Ramos (cell line): ENCODE measurements at regions not wholly inside any gene's neighbourhood (a gene's known extent, or its start where the extent isn't known, plus 50 kb on each side); places are given as distances from the start of the nearest gene placed in this dataset.

ENCODE experiments used
- in situ Hi-C: fragments of 300-500 bp; cut with MboI; formaldehyde crosslinking; loops from one replicate; pipeline ENCODE4 v1.14.3; 2022; ENCODE audit warnings: low sequenced_read_pairs; ENCODE audit not compliant: unreplicated experiment

GRCh38 chr6:137651591-137652335 lies 157.6 kb upstream of the OLIG3 start:
- in situ Hi-C loops: no loop called here

DNA sequence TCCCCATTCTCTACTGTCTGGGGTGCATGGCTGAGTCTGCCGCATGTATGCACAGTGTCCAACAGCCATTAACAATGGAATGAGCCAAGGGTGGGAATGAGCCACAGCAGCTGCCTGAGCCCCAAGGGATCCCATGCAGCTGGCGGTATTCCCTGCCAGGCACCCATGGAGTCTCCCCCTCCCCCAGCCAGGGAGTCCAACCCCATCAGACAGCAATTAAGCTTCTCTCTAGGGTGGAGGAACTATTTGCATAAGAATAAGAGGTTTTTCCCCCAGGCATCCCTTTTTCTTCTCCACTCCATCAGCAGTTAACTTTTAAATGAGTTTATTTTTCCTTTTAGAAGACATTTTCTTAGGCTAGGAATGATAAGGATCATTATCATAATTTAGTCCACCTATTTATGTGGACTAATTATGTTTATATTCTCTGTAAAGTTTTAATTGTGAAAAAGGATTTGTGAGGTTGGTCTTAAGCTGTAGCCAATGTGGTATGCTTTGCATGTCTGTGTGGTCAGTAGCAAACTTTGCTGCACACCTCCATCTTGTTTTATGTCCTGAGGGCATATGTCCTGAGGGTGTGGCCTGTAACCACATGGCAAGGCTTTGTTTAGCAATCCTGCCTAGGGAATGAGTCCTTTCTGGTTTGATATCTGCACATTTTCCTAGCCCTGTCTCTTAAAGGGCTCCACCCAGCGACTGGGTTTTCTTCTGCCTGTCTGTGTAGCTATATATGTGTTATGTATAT lies 158.9 kb upstream of the OLIG3 start:
- in situ Hi-C loops: no loop called here

DNA sequence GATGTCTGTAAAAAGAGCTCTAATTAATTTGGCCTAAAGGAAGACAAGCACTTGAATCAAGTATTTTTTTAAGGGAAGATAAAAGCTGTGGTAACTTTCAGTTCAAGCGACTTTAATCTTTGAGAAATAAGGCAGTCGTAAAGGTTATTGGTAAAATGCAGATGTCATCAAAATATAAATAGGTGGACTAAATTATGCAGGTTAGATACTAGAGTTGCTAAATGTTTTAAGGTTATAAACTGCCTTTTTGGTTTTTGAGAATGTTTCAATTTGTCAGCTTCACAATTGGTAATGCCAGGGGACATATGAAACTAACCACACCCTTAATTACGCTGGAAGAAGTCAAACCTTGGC lies 159.5 kb upstream of the OLIG3 start:
- in situ Hi-C loops: no loop called here

GRCh38 chr6:137654365-137654981 lies 160.3 kb upstream of the OLIG3 start:
- in situ Hi-C loops: no loop called here

DNA sequence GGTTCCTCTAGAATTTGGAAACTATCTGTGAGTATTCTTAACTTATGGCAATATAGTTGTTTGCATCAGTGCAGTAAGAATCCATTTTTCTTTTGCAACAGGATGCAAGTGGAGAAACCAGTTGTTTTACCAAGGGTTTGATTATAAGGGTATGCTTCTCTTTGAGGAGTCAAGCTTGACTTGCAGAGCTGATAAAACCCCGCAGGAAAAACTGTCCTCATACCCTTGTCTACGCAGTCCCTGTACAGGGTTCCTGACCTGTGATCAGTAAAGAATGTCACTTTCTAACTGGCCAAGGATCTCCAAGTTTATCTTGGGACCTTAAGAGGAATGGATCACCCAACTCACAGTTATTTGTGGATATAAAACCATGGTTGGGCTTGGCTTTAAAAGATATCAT lies 161.1 kb upstream of the OLIG3 start:
- in situ Hi-C loops: no loop called here

GRCh38 chr6:137656735-137657134 lies 162.5 kb upstream of the OLIG3 start:
- in situ Hi-C loops: no loop called here

DNA sequence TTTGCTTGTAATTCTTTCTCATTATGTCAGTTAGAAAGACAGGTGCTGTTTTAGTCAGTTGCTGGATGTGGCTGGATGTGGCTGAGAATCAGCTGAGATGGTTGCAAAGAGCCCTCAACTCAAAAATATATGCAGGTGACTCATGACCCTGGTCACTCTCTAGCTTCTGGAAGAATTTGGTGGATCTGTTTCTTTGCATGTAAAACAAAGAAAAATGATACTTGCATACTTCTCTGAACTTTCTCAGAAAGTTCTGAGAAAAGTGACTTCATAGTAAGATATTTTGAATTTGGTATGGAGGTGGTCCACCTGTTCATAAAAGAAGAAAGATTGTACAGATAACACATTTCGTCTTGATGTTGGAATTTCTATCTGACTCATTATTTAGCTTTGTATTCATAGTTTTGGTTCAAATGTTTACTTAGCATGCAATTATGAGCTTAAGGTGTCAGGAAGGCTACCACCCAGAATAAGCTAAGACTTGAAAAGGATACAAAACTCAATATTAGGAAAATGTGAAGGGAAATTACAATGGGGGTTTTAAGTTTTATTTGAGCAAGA lies 163.2 kb upstream of the OLIG3 start:
- in situ Hi-C loops: no loop called here

- in situ Hi-C loops: no loop called here
These were observed 164.1 kb upstream of the OLIG3 start for GRCh38 chr6:137658287-137658686.

GRCh38 chr6:137659871-137660270 lies 165.7 kb upstream of the OLIG3 start:
- in situ Hi-C loops: no loop called here

DNA sequence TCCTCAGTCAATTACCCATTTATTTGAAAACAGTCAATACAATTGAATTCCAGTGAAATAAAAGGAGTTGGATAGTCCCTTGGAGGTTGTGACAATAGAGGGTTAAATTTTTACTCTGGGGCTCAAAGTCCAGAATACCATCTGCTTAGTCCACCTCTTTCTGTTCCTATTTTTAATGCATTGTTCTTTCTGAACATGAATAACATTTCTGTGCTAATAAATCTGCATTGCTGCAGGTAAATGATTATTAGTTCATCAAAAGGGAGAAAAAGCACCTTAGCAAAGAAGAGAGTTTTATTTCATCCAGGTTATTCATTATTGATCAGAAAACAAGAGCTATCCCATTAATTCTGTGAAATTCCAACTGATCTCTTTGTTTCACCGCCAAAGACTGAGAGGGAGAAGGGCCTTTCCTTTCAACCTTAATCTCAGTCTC lies 166.1 kb upstream of the OLIG3 start:
- in situ Hi-C loops: no loop called here

DNA sequence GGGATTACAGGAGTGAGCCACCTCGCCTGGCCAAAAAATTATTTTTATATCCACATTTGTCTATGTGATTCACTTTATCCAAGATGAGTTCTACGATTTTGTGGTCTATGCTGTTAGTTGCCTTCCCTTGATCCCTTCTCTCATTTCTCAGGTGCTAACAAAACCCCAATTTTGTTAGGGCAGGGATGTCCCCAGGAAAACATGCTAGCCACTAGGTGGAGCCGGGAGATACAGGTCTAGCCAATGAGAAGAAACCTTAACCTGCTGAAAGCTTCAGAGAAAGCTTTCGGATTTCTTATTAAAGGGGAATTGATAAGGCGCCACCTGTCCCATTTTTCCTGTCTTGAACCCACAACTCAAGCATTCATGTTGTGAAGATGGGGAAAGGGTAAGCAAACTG lies 167.4 kb upstream of the OLIG3 start:
- in situ Hi-C loops: no loop called here

DNA sequence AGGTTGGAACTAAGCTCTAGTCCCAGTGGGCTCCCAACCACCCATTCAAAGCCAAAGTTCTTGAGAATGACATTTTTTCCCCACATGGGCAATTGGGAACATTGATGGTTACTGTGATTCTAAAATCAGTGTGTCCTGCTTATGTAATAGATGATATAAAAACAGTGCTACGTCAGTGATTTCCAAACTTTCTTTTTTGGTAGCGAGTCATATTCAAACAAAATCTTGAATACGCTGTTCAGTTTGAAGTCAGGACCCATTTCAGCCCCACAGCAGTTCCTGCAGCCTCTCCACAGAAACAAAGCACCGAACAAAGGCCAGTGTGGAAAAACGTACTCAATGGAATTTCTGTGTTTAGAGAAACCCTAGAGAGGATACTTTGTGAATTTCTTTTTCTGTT lies 170.0 kb upstream of the OLIG3 start:
- in situ Hi-C loops: no loop called here

- in situ Hi-C loops: no loop called here
These were observed 171.2 kb upstream of the OLIG3 start for GRCh38 chr6:137665342-137665934.

DNA sequence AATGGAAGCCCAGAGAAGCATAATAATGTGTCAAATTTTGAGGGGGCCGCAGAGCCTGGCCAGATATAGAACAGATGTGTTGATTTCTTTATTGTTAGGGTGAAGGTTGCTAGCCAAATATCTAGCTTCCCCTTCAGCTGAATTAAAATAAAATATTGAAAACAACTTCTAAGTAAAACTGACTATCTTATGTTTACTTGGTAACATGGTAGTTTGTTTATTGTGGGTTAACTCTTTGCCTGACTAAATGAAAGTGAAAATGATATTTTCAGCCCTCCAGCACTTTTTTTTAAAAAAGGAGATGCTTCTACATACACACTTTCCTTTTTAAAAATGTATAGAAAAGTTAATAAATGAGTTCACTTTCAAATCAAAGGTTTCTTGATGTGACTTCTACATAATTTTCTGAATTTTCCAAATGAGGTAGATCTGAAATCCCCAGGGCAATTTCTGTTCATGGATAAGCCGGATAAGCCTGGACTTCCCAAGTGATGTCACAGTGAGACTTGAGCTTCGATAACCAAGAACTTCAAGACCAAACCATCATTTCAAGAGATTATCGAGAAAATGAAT lies 172.1 kb upstream of the OLIG3 start:
- in situ Hi-C loops: no loop called here

GRCh38 chr6:137673603-137674002 lies 179.4 kb upstream of the OLIG3 start:
- in situ Hi-C loops: no loop called here

DNA sequence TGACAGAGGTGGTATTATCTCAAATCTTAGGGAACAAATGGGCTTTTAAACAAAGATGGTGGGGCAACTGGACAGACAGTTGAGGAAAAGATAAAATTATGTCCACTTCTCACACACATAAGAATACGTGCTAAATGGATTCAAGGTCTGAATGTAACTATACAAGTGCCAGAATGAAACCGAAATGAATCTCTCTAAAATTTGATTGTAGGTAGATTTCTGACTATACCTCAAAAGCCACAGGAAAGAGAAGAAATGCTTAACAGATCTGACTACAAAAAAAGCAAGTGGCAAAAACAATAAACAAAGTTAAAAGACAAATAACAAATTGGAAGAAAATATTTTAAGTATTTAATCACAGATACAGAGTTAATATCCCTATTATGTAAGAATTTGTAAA lies 182.7 kb upstream of the OLIG3 start:
- in situ Hi-C loops: no loop called here

DNA sequence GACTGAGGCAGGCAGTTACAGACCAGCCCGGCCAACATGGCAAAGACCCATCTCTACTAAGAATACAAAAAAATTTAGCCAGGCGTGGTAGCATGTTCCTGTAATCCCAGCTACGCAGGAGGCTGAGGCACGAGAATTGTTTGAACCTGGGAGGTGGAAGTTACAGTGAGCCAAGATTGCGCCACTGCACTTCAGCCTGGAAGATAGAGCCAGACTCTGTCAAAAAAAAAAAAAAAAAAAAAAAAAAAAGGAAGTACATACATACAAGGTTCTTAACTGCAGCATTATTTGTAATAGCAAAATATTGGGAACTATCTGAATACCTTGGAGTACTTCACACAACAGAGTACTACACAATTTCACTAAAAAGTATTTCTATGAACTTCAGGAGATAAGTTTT lies 183.5 kb upstream of the OLIG3 start:
- in situ Hi-C loops: no loop called here

GRCh38 chr6:137678451-137678850 lies 184.3 kb upstream of the OLIG3 start:
- in situ Hi-C loops: no loop called here

DNA sequence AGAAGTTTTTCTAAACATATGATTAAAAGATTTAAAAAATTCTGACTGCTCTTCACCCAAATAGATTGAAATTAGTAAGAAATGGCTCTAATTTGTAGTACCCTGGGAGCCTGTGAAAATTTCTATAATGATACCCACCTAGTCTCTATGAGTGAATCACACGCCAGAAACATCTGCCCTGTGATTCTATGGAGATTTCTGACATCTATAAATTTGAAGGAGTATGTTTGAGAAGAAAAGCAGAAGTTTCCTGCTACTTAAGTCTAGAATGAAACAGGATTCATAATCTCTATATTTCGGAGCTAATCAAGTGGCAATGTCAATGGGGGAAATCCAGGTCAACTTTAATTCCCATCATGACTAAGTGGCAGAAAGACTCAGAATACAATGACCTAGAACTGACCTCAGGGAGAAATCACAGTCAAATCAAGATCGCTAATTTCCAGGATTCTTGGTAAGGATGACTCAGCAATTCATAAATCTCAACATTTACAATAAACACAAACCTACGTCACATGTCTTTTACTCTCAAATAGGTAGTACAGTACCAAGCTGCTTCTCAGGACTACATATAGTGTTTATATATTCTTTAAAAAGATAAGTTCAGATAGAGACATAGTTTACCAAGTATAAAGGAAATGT lies 186.2 kb upstream of the TNFAIP3 start:
- in situ Hi-C loops: no loop called here

DNA sequence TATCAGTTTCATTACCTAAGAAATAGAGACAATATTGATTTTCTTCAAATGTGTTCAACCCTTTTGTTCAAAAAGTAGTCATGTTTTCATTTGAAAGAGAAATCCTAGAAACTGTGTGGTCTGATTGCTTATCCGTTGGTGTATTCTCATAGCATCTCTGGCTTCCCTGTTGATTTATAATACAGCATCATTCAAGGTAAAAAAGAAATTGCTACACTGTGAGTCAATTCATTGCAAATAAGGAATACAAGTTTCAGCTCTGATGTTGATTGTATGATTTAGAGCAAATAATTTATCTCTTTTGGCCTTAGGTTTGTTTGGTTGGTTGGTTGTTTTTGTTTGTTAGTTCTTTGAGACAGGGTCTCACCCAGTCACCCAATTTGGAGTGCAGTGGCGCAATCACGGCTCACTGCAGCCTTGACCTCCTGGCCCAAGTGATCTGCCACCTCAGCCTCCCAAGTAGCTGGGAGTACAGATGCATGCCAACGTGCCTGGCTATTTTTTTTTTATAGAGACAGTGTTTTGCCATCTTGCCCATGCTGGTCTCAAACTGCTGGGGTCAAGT lies 185.5 kb upstream of the TNFAIP3 start:
- in situ Hi-C loops: no loop called here
